Activated CD4-positive, alpha-beta T cell treated with anti-CD3 and anti-CD28 coated beads, Interleukin-2, Interleukin-4, amounts not matched to agents 100 ng/mL and 50 ng/mL, durations not matched to agents 16 hours and 8 hours (primary cell): ENCODE measurements at regions not wholly inside any gene's neighbourhood (a gene's known extent, or its start where the extent isn't known, plus 50 kb on each side); places are given as distances from the start of the nearest gene placed in this dataset.
"Not testable (repeated sequence)": the region's sequence is repeated elsewhere in the genome, so short reads cannot be mapped to it uniquely, and the experiment has no call there.

Experiments
- DNase-seq: peaks from one replicate; pipeline ENCODE4 v3.0.0-alpha.2; 2020; ENCODE audit warnings: low spot score

DNA sequence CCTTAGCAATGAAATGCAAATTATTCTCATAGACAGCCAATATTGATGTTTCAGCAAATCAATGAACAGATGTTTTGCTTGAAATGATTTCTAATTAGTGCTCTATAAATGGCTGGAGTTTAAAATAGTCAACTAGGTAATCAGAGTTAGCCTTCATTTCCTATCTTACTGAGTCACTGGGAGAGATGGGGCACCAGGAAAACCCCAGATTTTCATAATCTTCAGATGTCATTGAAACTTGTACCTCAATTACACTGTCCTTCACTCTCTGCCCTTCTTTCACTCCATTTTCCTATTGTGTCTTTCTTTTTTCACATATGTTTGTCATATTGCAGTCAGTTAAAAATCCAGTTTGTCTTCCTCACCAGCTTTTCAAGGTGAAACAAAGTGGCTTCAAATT lies 92.7 kb downstream of the C12orf75 start:
- no peak for DNase-seq

DNA sequence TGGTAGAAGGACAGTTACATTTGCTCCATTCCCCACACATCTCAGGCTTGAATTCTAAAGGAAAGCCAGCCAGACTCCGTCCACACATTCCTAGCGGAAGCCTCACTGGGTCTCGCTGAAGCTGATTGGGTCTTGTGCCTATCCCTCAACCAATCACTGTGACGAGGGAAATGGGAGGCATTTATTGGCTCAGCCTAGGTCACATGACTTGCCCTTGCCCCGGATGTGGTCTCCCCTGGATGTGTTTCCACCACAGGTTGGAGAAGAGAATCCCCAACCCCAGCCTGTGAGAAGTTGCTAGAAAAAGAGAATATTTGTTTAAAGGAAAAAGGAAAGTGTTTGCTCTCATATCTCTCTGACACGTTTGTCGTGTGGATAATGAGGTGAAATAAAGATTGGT lies 93.4 kb downstream of the C12orf75 start:
- DNase-seq = no peak

DNA sequence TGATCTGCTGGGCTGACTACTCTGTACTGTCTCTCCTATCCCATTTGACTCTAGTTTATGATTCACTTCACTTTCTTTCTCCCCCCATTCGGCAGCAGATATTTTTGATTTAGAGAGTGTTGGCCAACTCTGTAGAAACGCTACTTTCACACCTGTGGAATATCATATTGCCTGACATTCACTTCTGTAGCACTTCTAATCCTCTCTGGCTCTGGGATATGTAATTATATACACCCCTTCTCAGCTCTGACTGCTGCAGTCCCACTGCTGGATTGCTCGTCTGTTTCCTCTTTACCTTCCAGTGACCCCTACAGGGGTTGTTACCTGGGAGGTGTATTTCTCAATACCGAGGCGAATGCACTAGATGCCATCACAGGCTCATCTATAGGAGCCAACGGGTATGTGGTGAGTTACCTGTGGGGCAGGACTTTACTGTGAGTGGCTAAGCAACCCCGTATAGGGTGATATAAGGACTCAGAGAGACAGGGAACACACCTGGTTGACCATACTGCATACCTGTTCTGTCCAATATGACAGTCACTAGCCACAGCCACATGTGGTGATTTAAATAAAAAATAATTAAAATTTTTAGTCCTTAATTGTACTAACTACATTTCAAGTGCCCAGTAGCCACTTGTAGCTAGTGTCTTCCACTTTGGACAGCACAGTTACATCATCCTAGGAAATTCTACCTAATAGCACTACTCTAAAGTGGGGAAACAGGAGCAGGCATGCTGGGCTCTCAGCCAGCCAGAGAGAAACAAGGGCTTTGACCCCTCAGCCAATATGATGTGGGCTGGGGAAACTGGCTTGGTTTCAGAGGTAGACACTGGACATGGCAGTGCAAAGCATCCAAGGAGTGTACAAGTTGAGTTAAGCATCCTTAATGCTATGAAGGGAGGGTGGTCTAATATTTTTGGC lies 95.0 kb downstream of the C12orf75 start:
- no peak for DNase-seq

DNA sequence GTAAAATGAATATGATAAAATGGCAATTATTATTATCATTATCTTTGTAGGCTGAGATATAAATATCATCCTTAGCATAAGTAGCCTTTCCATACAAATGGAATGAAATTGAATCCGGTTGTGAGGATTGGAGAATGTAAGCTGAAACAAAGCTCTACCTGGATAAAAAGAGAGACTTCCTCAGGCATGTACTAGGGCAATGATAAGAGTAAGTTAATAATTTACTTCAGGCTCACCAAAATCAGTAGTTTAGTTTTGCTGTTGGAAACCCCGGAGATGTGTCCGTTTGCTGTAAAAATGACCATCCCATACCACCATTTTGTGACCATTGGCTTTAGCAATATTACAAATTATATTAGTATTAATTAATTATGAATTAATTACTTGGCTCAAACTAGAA lies 96.3 kb downstream of the C12orf75 start:
- DNase-seq = no peak

DNA sequence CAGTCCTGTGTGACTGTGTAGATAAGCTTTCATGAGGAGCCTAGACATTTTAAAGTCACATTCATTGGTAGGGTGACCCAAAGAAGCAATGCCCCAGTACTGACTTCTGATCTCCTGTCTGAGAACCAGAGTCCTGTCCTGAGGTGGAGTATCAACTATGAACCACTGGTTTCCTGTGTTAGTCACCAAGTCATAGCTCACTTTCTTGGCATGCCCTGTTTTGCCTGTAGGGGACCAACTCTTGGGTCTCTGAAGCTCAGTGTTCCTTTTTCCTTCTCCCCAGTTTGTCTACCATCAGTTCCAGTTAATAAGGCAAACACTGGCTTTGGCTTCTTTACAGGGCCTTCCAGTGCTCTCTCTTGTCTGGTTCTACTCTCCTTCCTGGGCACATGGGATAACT lies 97.4 kb downstream of the C12orf75 start:
- DNase-seq = peak; percentile 3

DNA sequence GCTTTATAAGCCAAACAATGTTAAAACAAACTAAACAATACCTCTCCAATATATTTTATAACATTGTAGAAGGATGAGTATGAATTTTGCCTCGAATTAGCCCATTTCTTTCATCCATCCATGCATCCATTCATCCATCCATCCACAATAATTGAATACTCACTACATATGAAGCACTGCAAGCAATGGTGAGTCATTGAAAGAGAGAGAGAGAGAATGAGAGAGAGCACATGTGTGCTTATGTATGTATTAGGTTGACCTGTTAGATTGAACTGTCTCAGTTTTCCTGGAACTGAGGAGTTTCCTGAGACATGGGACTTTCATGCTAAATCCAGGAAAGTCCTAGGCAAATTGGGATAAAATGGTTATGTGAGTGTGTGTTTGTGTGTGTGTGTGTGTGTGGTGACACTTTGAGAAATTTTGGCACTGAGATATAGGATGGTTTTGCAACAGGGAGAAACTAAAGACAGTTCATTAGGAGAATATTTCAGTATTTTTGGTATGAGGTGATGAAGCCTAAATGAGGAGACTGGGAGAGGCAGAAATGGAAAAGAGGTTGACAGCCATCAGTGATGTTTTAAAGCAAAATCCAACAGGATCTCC lies 98.4 kb downstream of the C12orf75 start:
- no peak for DNase-seq

DNA sequence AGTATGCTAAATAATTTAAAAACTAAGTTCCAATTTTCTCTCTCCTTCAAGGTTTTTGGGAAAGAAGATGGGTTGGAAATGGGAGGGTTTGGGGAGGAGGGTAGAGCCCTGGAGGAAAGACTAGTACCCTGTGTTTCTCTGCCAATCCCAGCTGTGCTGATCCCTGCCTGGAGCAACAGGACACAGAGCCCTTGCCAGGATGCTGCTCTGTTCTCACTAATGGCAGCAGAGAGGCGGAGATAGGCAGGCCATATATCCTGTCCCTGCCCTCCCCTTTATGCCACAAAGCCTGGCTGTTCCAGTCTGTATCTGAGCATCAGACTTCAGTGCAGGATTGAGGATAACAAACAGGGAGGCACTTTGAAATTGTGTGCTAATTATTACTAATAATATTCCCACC lies 99.0 kb downstream of the C12orf75 start:
- DNase-seq = no peak

DNA sequence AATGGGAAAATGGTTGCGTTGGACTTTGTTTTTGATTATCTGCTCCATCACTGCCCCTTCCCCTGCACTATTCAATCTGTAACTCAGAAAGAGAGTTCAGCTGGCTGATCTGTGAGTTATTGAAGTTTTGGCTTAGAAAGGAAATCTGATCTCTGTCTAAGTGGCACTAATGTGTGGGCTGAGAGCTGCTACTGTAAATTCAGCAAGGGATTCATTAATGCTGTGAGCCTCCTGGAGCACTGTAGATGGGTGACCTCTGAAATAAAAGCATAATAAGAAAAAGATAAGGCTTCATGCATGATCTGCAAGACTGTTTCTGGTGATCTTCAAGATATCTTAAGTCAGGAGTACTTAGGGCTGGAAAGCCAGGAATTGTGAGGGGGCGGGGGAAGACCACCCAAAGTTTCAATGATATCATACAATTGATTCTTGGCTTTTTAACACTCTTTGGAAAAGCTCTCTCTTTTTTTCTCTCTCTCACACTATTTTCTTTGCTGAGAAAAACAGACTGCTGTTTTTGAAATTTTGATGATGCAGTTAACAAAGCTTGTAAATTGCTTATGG lies 101.1 kb downstream of the C12orf75 start:
- DNase-seq = no peak

DNA sequence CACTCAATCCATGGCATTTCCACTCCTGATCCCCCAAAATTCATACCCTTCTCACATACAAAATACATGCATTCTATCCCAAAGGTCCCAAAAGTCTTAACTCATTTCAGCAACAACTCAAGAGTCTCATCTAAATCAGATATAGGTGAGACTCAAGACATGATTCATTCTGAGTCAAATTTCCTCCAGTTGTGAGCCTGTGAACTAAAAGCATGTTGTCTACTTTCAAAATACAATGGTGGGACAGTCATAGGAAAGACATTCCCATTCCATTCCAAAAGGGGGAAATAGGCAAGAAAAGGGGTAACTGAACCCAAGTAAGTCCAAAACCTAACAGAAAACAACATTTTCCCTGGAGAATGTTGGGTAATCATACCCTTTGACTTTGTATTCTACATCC lies 103.3 kb downstream of the C12orf75 start:
- no peak for DNase-seq

DNA sequence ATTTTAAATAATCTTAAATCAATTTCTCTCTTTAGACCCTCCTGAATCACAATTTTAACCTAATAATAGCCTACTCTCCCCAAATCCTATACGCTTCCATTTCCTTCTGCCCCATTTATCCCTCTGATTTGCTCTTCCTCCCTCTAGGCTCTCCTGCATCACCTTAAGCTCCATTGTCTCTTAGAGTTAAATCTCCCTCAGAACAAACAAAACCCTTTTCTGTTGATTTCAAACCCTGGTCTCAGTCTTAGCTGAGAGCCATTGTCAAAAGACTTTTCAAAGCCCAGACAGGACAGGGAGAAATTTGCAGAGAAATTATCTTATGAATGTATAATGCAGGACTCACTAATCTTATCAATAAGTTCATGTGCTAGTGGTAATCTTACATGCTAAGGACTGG lies 106.1 kb downstream of the C12orf75 start:
- DNase-seq = no peak

DNA sequence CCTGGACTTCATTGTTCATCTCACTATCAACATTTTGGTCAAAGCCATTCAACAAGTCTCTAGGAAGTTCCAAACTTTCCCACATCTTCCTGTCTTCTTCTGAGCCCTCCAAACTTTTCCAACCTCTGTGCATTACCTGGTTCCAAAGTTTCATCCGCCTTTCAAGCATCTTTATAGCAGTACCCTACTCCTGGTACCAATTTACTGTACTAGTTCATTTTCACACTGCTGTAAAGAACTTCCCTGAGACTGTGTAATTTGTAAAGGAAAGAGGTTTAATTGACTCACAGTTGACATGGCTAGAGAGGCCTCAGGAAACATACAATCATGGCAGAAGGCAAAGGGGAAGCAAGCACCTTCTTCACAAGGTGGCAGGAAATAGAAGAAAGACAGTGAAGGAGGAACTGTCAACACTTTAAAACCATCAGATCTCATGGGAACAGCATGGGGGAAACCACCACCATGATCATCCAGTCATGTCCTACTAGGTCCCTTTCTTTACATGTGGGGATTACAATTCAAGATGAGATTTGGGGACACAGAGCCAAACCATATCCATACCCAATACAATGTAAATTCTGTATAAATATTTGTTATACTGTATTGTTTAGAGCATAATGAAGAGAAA lies 109.7 kb downstream of the C12orf75 start:
- DNase-seq = no peak

DNA sequence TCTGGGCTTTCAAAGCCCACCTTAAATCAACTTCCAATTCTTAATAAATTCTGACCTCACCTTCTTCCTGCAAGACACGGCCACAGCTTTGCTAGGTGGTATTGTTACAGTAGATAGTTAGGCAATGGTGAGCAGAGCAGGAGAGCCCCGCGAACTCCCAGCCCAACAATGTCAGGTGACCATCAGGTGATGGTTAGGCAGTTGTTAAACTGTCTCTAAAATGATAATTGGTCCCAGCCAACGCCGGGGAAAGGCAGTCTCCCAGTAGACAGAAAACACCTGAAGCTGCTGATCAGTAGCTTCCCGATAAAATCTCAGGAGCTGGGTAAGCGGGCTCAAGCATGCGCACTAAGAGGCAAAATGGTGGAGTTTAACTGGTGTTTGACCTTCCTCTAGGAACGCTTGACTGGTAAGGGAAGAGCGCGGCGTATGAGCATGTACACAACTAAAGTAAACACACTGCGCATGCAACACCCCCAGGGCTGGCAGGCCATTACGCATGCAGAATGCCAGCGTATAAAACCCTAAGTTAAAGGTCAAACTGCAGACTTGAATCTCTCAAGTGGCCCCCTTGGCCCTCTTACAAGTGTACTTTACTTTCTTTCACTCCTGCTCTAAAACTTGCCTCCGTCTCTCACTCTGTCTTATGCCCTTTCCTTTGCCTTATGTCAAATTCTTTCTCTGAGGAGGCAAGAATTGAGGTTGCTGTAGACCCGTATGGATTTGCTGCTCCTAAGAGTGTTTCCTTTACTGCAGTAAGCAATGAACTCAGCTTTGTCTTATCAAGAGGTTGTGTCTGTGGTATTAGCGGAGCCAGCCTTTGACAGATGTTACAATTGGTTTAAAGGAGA lies 113.5 kb downstream of the C12orf75 start:
- DNase-seq = no peak

DNA sequence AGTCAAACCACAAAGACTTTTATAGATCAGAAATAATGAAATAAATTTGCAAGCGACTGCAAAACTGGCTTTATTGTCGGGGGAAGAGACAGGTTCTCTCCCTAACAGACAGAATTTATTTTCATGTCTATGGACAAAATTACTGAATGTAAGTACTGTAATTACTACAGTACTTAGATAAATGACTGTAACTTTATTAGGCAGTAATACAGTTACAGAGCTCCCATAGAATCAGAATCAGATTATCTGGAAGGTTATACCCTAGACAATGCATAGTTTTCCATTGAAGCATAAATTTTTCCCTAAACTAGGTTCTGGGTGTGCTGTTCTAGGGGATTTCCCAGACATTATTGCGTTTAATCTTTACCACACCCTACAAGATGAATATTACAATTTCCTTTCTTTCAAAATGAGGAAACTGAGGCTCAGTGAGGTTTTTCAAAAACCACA lies 114.2 kb downstream of the C12orf75 start:
- DNase-seq = no peak

DNA sequence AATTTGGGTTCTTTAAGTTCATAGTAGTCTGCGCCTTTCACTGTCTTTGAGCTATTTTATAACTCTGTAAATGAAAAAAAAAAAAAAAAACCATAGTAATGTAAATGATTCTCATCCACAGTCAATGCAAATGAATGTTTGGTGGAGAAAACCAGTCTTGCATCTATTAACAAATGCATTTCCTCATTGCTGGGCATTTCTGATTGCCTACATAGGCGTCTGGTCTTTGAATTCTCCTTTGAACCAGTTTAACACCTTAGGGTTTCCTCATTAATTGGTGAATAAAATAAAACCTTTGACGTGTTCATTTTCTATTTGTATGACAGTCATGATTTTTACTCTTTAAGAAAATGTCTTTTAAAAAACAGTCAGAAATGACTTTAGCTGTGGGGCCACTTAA lies 114.8 kb downstream of the C12orf75 start:
- no peak for DNase-seq

DNA sequence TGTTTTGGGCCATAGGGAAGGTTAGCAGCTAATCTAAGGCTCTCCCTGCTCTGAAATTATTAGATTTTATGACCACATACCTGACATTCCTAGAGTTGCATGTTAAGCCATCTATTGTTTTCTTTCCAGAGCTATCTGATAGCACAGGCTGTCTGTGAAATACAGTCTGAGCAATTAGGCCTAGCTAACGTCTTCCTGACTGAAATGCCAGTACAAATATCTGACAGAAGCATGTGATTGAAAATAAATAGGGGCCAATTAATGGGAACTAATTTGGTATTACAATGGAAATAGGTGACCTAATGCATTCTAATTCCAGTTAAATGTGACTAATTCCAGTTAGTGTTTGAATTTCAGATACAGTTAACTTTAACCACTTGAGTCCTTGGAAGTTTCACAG lies 115.2 kb downstream of the C12orf75 start:
- DNase-seq = no peak

DNA sequence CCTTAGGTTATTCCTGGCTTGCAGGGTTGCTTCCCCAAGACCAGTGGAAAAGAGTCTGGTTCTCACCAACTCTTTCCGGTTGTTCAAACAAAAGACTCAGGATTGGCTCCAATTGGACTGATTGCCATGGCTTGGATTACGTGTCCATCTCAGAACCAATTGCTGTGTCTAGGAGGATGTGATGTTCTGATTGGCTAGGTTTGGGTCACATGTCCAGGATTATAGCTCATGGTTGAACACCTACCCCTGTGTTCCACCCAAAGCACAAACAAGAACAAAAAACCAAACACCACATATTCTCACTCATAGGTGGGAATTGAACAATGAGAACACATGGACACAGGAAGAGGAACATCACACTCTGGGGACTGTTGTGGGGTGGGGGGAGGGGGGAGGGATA lies 116.0 kb downstream of the C12orf75 start:
- not testable (repeated sequence) for DNase-seq

DNA sequence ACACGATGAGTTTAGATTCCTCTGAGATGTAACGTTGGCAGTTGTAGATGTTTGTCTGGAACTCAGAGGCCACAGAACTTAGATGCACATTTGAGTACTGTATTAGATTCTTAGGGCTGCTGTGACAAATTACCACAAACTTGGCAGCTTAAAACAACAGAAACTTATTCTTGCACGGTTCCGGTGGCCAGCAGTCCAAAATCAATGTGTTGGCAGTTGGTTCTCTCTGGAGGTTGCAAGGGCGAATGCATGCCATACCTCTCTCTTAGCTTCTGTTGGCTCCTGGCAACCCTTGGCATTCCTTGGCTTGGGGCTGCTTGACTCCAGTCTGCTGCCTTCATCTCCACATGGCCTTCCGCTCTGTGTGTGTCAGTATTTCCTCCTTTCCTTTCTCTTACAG lies 118.9 kb downstream of the C12orf75 start:
- DNase-seq = no peak

DNA sequence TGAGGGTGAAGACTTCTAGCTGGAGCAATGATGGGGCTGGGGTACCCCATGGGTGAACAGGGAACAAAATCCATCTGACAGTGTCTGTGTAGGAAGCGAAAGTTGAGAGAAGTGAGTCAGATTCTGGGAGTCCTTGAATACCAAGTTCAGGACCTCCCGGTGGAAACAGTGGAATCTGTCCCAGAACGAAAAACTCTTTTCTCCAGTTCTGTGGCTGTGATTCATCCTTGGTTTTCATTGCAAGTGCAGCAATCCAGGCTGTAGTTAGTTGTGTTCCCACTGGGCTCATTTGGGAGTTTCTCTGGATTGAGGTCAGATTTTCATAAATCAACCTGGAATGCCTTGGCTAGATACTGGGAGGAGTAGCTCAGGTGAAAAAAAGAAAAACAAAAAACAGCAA lies 120.7 kb downstream of the C12orf75 start:
- no peak for DNase-seq

DNA sequence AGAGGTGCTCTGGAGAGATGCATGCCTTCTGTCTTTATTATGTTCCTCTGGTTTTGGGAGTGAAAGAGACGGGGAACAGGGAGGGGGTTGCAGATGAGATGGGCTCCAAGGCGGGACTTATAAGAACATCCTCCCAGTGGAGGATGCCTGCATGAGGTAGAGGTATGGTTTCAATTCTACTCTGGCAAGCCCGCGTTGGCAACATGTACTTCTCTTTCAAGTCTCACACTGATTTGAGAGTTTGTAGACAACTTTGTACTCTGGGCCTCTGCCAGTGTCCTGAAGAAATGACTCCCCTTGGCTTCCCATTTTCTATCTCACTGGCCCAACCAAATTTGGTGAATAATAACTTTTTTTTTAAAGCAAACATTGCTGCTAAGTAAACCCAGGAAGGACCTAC lies 121.3 kb downstream of the C12orf75 start:
- no peak for DNase-seq

DNA sequence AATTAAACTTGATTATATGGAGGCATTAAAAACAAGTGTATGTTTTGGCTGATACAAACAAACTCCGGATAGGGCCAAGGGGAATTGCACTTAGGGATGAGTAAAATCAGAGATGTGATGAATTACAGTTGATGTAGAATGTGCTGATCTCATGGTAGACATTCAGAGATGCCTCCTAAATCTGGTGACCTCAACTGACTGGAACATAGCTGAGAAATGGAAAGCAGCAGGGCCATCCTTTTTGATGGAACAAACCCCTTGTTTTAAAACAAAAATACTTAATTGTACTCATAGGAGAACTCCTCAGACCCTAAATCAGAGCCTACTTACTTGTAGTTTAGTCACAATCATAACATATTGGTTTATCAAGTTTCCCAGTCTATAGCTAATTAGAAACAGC lies 122.8 kb downstream of the C12orf75 start:
- DNase-seq = no peak

DNA sequence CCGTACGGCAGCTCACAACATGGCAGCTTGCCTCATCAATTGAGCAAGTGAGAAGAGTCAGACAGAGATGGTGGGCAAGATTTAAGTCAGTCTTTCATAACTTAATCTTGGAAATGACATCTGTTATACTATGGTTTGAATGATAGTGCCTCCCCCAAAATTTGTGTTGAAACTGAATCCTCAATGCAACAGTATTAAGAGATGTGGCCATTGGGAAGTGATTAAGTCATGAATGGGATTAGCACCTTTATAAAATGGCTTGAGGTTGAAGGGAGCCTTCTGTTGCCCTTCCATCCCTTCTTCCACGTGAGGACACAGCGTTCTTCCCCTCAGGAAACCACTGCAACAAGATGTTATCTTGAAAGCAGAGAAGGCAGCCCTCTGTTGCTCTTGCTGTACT lies 124.2 kb downstream of the C12orf75 start:
- DNase-seq = no peak

DNA sequence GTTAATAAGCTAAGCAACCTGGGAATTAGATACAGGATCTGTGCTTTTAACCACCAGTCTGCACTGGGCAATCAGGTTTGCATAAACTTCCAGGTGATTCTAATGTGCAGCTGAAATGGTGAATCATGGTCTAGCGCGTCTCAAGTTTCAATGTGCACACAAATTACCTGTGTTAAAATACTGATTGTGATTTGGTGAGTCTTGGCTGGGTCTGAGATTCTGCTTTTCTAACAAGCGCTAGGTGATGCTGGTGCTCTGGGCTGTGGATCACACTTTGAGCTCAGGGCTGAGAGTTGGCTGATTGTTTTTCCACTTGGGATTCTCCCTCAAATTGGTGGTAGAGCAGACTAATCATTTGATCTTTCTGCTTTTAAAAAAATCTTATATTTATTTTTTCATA lies 124.8 kb downstream of the C12orf75 start:
- no peak for DNase-seq
